HFF-Myc (cell line): ENCODE measurements at regions not wholly inside any gene's neighbourhood (a gene's known extent, or its start where the extent isn't known, plus 50 kb on each side); places are given as distances from the start of the nearest gene placed in this dataset.

Experiments used
- DNase-seq: peaks from one replicate; pipeline ENCODE4 v3.0.0-alpha.2; 2011; ENCODE audit warnings: low read depth; ENCODE audit errors: extremely low read depth
- H3K4me3 ChIP-seq: replicated peaks from 2 replicates; pipeline ENCODE4 v1.5.1; 2011; ENCODE audit warnings: low read depth, mild to moderate bottlenecking, control low read depth, low read length
- CTCF ChIP-seq: IDR thresholded peaks from 2 replicates; pipeline ENCODE4 v1.5.1; 2012; ENCODE audit warnings: mild to moderate bottlenecking, low read depth, low read length, control low read depth; ENCODE audit errors: missing control alignments

- no peak overlapping the region for H3K4me3 ChIP-seq
- DNase-seq: no peak
- no peak for TF ChIP-seq CTCF
Measured at GRCh38 chr4:184958127-184958922, 60.0 kb upstream of the HELT start.

GRCh38 chr4:184958923-184959210, 59.4 kb upstream of the HELT start:
- H3K4me3 ChIP-seq: no peak overlapping the region
- no peak for TF ChIP-seq CTCF
- DNase-seq: no peak

GRCh38 chr4:184959309-184959708, 59.0 kb upstream of the HELT start:
- no peak for DNase-seq
- no peak for TF ChIP-seq CTCF
- H3K4me3 ChIP-seq: no peak overlapping the region

- H3K4me3 ChIP-seq: no peak overlapping the region
- no peak for TF ChIP-seq CTCF
- no peak for DNase-seq
Measured at GRCh38 chr4:184959786-184960185, 58.5 kb upstream of the HELT start.

- no peak overlapping the region for H3K4me3 ChIP-seq
- TF ChIP-seq CTCF: no peak
- DNase-seq: no peak
Measured at GRCh38 chr4:184960505-184960971, 57.8 kb upstream of the HELT start.

GRCh38 chr4:184961660-184962059, 56.6 kb upstream of the HELT start:
- no peak for TF ChIP-seq CTCF
- H3K4me3 ChIP-seq: no peak overlapping the region
- no peak for DNase-seq
